Limb (tissue), 2 donors: ENCODE measurements at regions not wholly inside any gene's neighbourhood (a gene's known extent, or its start where the extent isn't known, plus 50 kb on each side); places are given as distances from the start of the nearest gene placed in this dataset.
"Not testable (repeated sequence)": the region's sequence is repeated elsewhere in the genome, so short reads cannot be mapped to it uniquely, and the experiment has no call there.

ENCODE experiments used
- DNase-seq, 2 donors: peaks; one replicate each; pipeline ENCODE4 v3.0.0-alpha.2; 2016; ENCODE audit errors: extremely low spot score in 2 of 2

DNA sequence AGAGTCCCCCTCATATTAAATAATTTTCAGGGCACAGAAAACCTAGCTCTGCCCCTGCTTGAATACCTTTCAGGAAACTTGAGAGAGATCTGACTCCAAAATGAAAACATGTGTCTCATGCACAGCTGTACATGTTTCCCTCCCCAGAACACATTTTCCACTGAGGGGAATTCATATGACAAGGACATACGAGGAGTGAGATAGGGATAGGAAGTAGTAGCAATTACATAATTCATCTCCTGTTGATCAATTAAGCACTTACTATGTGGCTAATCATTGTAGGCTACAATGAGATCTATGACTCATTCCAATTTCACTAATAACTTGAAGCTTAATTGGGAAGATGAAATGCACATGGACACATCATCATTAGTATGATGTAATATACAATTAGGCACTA is 302.1 kb downstream of the PCDH11X start:
- DNase-seq = not testable (repeated sequence)

DNA sequence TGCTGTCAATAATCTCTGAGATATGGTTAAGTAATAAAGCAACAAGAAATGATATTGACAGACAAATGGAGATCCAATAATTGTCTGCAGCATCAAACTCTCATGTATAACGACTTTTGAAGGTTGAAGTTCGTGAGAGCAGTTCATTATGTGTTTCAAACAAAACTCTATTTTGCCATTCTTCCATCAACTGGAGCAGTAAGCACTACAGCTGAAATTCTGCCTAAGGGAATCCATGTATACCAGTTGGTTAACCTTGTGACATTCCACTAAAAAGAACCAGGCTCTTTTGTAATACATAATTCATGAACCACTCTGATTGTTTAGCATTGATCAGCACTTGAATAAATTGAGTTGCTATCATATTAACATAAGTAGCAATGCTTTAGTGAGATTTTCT is 311.6 kb downstream of the PCDH11X start:
- DNase-seq = not testable (repeated sequence)

DNA sequence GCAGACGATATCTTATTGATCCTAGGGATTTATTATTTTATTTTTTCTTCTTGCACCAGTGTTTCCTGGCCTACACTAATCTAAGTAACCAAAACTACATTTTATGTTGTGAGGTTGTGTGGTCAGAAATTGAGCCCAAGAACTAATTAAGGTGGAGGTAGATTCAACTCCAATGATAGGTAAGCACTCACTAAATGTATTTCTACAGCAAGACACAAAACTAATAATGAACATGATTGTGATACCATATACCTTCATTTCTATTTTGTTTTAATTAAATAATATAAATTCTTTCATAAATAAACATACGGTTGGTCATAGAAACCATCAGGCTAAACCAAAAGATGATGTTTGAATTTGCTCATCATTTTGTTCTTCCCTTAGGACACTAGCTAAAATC is 319.0 kb downstream of the PCDH11X start:
- not testable (repeated sequence) for DNase-seq

DNA sequence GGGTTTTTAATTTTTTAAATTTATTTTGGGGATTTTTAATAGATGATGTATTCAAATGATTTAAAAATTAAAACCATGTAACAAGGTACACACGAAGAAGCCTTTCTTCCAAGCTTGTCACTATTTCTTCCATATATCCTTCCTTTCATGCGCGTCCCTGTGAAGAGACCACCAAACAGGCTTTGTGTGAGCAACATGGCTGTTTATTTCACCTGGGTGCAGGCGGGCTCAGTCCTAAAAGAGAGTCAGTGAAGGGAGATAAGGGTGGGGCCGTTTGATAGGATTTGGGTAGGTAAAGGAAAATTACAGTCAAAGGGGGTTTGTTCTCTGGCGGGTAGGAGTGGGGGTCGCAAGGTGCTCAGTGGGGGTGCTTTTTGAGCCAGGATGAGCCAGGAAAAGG is 320.9 kb downstream of the PCDH11X start:
- DNase-seq = not testable (repeated sequence)

DNA sequence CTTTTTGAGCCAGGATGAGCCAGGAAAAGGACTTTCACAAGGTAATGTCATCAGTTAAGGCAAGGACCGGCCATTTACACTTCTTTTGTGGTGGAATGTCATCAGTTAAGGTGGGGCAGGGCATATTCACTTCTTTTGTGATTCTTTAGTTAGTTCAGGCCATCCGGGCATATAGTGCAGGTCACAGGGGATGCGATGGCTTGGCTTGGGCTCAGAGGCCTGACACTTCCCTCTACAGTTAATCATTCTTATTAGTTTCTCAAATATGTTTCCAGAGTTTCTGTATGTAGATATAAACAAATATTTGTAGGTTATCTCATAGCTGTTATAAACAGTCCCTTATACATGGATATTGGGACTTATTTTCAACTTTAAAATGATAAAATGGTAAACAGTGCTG is 326.5 kb downstream of the PCDH11X start:
- not testable (repeated sequence) for DNase-seq

DNA sequence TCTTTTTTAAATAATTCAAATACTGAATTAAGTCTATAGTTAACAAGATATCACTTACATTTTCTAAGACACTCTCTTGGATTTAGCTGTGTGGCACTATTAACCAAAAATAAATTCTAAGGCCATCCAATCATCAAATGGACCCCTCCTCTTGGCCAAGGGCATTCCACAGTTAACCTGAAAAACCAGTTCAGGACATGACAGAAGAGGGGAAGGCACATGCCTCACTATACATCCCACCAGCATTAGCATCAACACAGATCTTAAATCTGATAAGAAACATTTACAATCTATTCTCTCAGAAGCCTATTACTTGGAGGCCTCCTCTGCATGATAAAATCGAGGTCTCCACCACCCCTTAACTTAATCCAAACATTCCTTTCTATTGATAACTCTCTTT is 327.5 kb downstream of the PCDH11X start:
- not testable (repeated sequence) for DNase-seq

DNA sequence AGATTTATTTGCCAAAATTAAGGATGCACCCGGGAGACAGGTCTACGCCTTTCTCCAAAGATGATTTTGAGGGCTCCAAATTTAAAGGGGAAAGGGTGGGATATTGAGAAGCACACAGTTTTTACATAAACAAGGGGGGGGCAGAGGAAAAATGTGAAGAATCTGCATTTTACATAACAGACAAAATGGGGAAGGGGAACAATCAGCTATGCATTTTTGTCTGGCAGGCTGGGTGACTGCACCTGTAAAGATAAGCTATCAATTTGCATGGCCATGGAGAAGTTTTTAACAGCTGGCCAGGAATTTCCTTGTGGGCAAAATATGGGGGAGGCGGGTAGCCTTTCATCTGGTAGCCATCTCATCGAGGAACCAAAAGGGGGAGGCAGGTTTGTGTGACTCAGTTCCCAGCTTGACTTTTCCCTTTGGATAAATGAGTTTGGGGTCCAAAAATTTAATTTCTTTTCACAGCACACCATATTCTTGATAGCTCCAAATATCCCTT is 331.3 kb downstream of the PCDH11X start:
- DNase-seq = not testable (repeated sequence)

DNA sequence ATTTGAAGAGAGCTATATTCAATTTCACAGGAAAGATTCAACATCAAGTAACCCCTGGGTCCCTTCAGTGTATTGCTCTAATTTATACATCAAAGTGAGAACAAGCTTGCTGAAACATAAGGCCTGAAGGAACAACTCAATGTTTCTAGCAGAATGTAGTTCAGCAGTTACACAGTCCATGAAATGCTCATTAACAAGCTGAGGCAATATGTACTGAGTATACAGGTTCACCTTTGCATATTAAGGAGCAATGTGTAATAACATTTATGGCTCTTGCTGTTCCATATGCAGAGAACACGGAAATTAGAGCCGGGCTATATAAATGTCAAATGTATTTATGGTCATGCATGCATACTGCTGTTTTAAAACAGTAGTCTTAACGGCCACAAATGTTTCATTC is 338.5 kb downstream of the PCDH11X start:
- DNase-seq = not testable (repeated sequence)

DNA sequence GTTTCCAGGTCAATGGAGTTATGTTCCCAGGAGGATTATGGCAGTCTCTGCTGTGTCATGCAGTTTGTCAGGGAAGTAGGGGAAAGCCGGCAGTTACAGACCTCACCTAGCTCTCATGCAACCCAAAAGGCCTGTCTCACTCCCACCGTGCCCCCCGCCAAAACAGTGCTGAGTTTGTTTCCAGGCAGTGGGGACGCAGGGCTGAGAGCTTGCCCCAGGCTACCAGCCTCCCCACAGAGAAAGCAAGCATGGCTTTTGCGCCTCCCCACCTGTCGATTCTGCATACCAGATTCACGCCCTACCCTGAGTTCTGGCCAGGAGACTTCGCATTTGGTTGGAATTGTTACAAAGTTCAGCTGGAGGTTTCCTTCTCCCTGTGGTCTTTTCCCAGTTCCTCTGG is 383.9 kb downstream of the PCDH11X start:
- not testable (repeated sequence) for DNase-seq

DNA sequence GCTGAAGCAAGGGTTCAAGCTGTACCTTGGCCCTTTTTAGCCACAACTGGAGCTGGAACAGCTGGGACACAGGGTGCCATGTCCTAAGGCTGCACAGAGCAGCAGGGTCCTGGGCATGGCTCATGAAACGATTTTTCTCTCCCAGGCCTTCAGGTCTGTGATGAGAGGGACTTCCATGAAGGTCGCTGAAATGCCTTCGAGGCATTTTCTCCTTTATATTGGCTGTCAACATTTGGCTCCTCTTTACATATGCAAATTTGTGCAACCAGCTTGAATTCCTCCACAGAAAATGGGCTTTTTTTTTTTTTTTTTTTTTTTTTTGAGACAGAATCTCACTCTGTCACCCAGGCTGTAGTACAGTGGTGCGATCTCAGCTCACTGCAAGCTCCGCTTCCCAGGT is 430.8 kb downstream of the PCDH11X start:
- no peak for DNase-seq

DNA sequence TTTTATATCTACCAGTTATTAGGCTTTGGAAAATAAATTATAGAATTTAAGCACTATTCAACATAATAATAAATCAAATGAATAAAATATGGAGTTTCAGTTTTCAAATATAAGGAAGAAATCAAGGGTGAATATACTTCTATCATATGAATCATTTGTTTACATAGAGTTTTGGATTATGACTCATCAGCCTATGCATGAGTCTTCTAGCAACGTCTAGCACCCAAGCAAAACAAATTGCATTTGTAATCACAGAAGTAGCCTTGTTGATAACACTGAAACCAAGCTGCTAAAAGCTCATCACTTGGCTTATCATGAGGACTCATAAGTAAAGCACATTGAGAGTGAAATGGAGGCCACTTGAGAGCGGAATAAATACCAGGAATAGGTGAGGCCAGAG is 434.6 kb downstream of the PCDH11X start:
- no peak for DNase-seq

DNA sequence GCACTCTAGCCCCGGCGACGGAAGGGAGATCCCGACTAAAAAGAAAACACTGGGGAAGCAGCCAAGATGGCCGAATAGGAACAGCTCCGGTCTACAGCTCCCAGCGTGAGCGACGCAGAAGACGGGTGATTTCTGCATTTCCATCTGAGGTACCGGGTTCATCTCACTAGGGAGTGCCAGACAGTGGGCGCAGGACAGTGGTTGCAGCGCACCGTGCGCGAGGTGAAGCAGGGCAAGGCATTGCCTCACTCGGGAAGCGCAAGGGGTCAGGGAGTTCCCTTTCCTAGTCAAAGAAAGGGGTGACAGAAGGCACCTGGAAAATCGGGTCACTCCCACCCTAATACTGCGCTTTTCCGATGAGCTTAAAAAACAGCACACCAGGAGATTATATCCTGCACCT is 435.8 kb downstream of the PCDH11X start:
- not testable (repeated sequence) for DNase-seq

DNA sequence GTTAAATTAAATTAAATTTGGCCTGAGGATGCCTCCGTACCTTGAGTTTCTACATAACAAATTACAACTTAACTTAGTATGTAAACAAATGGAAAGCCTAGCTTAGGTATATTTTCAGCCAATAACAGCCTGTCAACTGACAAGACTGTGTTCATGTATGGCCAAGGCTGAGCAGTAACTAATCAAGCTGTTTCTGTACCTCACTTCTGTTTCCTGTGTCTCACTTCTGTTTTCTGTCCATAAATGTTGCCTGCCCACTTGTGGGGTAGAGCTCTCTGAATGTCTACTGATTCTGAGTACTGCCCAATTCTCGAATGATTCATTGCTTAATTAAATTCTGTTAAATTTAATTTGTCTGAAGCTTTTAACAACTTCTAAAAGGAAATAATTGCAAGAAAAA is 445.2 kb downstream of the PCDH11X start:
- no peak for DNase-seq

DNA sequence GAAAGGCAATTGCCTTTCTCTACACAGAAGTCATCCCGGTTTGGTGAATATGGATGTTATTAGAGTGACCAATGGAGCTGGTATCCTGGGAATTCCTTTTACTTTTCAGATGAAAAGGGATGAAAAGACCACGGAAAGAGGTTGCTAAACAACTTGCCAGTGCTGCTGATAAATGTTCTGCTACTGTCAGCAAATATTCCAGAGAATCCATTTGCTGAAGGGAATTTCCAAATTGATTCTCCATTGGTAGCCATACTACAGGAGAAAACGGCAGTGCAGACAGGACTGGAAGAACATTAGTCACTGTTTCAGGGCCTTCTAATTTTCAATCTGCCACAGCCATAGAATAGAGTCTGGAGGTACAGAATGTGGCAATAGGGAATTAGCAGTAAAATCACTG is 451.5 kb downstream of the PCDH11X start:
- no peak for DNase-seq

DNA sequence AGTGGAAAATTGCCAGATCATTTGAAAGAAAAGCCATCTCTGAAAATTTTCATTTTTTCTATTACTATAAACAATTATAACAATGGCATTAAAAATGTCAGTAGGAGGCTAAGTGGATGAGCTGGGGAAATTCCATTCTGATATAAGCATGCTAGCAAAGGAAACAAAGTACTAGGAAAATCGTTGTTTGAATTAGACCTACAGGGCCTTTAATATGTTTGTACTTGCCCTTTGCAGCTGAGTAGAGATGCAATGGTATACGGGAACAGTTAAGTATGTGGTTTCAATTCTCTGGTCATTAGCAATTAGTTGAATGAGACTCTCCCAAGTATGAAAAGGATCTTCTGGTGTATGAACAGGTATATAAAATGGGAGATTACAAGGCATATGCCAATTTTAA is 452.2 kb downstream of the PCDH11X start:
- DNase-seq = no peak

DNA sequence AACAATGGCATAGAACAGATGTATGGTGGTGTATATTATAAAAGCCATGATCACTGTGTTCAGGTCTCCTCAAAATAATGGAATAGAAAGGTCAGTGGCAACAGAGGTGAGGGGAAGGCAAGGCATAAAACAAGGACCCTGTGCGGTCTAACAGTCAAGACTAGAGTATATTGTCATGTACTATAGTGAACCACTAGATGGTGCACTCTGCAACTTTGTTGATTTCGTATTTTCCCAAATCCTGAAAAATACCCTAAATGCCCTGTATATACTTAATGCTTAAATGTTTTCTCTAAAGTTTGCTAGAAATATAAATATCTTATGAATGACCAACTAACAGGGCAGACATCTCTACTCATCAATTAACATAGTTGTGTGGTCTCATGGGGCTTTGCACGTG is 453.0 kb downstream of the PCDH11X start:
- peak in 1 of 2 donors; percentile 6 for DNase-seq

DNA sequence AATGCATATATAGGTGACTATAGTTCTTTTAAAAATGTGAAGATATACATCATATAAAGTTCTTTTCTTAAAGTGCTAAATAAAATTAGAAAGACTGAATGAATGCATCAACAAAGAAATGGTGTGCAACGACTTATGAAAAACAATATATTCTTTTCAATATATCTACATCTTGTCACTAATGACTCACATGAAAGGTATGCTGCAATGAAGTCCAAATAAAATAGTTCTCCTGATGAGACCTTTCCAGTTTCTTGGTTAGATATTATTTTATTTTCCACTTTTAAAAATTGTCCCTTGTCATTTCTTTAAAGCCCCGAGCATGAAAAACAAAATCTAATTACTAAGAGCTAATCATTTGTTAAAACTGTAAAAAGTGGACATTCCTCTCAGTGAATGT is 462.1 kb downstream of the PCDH11X start:
- DNase-seq = no peak

DNA sequence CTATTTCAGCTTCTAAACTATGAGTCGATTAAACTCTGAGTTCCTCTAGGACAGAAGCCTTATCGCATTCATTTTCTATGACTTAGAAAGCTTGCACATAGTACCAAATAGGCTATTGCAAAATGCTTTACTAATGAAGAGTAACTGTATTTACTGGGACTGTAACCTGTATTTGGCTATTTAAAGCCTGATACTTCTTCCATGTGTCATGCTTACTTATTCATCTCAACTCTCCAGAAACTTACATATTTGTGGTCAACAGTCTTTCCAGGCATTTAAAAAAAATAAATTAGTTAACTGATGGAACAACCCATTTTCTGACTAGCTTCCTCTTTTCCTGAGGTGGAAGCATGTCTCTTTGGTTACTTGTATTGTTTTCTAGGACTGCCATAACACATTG is 467.9 kb downstream of the PCDH11X start:
- no peak for DNase-seq

DNA sequence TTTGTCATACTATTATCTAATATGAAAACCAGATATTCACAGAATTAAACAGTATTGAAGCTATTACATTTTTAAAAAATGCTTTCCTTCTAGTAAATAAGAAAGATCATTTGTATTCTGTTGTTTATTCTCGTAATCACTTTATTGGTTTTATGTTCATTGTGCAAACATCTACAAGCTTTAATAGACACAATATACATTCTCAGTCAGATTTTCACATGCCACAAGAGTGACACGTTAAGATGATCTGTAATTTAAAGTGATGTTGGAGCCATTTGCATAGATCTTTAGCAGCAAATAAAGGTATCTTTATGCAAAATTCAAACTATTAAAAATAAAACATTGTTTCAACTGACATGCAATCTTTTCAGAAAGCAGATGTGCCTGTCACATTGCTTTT is 469.9 kb downstream of the PCDH11X start:
- DNase-seq = no peak

DNA sequence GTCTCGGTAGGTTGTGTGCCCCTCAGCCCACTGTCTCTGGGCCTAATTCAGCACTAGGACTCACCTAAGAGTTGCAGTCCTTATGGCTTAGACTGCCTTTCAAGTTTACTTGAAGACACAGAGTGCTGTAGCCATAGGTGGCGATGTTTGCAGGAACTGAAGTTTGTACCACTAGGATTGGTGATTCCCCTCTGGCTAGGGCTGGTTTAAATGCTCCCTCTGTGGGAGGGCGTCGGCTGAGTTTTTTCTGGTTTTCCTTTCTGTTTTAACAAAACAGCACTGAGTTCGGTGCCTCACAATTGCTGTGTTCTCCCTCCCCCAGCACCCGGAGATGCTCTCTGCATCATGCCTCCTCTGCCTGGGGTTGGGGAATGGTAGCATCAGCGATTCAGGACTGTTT is 480.9 kb downstream of the PCDH11X start:
- DNase-seq = no peak

DNA sequence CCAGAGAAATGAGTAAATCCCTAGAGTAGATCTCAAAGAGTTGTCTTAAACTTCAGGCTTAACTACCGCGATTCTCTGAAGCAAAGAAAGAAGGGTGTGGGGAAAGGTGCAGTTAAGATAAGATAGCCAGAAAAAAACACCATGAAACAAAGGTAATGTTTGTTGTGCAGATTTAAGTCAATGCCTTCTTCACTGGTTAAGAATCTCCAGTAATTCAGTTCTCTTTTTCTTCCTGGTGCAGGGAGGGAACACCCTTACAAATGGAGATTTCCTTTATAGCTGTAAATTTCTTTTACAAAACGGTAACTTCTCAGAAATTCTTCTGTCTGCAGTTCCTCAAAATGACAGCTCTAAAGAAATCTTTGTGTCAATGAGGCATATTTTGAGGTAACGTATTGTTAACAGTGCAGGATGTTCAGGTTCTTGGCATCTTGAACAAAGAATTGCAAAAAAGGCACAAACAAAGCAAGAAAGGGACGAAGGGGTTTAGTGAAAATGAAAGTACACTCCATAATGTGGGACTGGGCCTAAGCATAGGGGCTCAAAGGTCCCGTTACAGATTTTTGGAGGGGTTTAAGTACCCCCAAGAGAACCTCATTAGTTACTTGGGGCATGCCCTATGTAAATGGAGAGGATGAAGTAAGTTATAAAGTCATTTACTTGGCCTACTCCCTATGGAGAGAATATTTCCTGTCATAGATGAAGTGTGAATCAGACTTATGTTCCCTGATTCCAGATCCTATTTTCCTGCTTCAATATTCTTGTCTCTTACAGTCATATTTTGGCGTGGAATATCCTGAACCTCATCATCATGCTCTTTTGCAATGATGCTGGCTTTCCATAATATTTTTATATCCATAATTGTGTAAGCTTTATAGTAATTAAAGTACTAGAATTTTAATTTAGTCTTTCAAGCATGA is 492.0 kb downstream of the PCDH11X start:
- DNase-seq = no peak

DNA sequence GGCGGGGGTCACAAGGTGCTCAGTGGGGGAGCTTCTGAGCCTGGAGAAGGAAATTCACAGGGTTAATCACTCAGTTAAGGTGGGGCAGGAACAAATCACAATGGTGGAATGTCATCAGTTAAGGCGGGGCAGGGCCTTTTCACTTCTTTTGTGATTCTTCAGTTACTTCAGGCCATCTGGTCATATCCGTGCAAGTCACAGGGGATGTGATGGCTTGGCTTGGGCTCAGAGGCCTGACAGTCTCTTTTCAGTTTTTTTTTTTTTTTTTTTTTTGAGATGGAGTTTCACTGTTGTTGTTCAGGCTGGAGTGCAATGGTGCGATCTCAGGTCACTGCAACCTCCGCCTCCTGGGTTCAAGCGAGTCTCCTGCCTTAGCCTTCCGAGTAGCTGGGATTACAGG is 499.4 kb downstream of the PCDH11X start:
- DNase-seq = not testable (repeated sequence)

DNA sequence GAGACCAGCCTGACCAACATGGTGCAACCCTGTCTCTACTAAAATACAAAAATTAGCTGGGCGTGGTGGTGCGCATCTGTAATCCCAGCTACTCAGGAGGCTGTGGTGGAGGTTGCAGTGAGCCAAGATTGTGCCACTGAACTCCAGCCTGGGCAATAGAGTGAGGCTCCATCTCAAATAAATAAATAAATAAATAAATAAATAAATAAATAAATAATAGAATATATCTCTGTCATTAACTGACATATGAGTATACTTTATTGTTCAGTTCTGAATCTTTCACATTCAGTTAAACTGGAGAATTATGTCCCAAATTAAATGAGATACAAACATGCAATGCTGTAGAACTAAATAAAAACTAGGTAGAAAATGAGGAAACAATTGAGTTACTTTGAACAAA is 501.2 kb downstream of the PCDH11X start:
- not testable (repeated sequence) for DNase-seq
